ENCODE measurements at regions not wholly inside any gene's neighbourhood (a gene's known extent, or its start where the extent isn't known, plus 50 kb on each side); places are given as distances from the start of the nearest gene placed in this dataset.

DNA sequence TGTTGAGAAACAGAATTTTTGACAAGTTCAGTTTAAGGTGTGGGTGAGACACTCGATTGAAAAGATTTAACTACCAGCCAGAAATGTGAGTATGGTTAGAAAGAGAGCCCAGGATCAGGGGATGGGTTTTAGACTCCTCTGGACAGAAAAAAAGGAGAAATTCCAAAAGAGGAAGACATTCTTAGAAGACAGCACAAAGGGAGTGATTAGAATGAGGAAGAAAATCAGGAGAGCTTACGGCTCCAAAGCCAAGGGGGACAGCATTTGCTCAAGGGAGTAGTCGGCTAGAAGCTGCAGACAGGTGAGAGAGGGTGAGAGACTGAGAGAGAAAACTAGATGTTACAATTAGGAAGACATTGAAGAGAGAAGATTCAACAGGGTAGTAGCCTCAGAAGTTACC, 166.1 kb downstream of the ADAMTS15 start:
- no peak for DNase-seq (ENCODE audit: low spot score)

DNA sequence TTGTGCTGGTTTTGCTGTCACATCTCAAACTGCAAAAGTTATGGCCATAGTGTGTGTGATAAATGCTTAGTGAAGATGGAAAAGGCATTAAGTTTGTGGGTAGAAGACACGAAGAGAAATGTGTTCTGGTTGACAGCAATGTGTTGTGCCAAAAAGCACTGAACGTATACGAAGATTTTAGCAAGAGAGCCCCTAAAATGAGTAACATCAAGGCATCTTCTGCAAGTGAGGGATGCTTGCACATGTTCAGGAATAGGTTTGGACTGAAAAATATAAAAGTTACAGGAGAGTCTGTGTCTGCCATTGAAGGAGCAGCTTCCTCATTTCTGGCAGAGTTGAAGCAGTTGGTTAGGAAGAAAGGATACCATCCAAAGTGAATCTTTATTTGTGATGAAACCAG, 167.1 kb downstream of the ADAMTS15 start:
- no peak for DNase-seq (ENCODE audit: low spot score)

DNA sequence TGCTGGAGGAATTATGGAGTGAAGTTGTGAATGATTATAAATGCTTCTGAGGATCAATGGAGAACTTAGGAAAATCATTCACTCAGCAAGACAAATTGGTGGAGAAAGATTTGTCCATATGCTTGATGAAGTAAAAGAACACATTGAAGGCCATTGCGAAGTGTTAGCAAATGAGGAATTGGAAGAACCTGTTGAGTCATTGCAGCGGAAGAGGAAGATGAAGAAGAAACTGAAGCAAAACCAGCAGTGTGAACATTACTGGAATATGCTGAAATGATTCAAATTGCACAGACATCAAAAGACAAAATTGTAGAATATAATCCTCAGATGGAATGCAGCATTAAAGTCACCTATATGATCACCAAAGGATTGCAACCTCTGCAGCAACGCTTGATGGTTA, 168.1 kb downstream of the ADAMTS15 start:
- DNase-seq (ENCODE audit: low spot score): no peak

DNA sequence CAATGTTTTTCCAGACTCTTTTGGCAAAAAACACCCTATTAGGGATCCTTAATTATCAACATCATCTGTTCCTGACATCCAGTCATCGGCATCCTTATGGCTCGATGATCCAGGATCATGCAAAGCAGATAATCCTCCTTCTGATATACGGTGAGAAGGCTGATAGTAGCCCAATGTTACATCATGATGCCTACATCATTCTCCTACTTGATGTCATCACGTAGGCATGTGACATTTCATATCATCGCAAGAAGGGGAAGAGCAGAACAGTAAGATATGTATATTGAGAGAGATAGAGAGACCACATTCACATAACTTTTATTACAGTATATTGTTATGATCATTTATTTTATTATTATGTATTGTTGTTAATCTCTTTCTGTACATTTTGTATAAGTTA, 168.6 kb downstream of the ADAMTS15 start:
- DNase-seq (ENCODE audit: low spot score): no peak

DNA sequence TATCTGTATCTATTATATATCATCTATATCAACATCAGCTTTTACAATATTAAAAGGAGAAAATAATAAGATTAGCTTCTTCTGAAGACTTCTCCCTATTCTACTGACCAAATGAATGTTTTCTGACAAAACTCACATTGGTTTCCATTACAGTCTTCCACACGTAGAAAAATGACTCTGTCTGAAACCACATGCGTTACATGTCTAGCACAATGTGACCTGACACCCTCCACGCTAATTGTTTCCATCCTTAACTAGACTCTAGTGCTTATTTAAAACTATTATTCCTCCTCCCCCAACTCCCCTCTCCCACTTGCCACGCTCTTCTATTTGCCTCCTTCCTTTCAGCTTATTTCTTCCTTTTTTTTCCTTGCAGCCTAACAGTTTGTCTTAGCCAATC, 172.1 kb downstream of the ADAMTS15 start:
- DNase-seq (ENCODE audit: low spot score): no peak

DNA sequence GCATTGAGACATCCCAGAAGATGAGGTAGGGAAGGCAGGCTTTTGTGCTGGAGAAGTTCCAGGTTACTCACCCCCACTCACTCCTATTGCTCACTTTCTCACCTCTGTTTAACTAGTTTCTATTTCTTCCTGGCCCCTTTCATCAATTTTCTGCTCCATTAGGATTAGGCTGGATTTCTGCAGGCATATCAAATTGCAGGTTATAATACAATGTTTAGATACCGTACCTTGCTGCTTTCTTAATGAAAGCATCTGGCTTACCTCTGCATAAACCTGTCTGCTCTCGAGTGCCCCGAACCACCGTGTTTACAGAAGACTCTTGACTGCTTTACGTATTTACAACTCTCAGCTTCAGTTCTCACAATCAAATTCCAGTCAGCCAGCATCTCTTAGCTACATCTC, 173.7 kb downstream of the ADAMTS15 start:
- no peak for DNase-seq (ENCODE audit: low spot score)

DNA sequence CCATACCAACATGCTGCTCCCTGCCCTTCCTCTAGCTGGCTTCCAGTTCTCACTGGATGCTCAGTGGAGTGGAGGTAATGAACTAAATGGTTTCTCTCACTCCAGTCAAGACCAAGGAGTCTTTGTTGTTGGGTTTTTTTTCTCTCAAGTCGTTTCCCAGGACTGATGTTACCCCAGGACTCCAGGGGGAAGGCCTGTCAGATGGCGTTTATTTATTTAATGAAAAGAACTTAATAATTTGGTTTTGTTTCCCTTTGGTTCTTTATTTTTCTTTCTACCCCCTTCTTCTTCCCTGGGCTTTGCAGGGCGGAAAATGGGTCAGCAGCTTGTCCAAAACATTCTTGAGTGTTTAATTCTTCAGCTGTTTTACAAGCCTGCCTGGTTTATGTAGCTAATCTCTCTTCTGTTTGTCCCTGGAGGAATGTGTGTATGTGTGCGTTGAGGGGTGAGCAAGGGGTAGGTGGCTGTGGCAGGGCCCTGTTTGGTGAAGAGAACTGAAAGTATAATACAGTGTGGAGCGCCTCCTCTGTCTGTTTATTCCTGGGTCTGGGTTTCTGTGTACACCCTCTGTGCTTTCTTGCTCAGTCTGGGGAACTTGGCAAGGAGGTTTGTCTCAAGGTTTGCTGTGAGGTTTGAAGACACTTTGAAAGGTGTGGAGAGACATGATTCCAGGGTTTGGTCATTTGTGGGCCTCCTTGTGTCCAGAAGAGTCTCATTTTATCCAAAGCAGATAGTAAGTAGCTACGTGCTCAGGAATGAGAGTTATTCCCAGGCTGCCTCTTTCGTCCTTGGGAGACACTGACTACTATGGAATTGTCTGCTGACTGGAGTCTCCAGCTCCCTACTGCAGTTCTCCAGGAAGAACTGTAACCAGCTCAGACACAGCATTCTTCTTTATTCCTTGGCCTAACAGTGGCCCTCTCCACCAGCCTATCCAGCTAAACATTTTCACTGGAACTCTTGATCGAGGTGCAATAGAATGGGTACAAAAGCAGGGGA, 175.5 kb downstream of the ADAMTS15 start:
- no peak for DNase-seq (ENCODE audit: low spot score)

DNA sequence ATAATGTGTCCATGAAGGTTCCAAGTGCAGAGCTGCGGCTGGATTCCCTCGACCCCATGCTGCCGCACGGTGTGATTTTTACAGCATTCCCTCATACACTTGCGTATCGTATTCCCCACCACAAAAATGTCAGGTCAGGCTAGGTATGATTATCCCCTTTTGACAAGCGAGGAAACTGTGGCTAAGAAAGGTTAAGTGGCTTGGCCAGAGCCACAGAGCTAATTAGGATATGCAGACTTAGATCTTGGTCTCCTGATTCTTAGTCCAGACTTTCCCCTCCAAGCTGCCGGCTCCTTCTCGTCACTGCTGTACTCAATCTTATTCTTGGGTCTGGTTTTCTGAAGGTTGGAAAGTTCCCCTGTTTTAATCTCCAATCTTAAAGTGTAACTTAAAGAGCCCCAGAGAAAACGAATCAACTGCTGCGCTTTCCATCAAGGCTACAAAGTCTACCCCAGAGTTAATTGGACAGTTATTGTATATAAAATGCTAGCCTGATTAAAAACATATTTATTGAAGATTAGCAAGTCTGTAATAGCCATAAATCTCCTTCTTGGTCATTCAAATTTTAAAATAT, 176.6 kb downstream of the ADAMTS15 start:
- no peak for DNase-seq (ENCODE audit: low spot score)

DNA sequence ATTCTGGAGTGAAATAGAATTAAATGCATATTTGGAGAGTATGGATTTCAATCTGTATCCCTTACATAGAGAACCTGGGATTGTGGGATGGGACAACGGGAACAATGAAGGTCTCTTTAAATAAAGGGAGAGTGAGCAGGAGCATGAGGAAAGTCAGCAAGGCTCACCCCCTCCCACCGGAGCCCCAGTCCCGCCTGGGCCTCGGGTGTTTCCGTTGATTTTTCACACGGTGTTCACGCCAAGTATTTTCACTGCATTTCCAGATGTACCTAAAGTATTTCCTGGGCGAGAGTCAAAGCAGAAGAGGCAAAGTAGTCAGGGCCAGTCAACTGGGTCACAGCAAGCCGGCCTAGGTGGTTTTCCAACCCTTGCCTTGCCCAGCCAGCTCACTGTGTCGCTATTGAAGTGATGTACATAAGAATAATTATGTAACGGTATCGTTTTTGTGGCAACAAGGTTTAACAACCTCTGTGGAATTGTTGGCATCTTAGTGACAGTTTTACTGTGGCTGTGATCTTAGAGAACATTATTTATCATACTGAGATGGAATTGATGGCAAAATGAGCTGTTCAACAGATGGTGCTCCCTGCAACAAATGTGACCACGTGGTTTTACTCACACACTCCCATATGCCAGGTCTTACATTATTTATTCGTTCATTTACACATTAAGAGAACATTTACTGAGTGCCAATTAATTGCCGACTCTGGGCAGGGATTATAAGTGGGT, 177.3 kb downstream of the ADAMTS15 start:
- no peak for DNase-seq (ENCODE audit: low spot score)

DNA sequence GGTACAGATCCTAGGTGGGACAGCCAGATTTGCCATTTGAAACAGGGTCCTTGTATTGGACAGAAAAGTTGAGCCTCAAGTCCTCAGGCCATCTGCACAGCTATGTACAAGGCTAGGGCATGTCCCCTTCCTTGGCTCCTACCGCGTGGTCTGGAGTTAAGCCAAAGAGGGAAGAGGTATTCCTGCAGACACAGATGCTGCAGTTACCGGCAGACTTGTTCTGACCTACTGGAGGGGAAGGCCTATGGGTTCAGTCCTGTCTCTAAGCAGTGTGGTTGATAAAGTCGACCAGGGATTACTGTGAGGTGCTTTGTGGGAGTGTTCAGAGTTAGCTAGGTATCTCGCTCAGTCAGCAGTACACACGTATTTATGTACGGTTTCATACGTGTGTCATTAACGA, 180.6 kb downstream of the ADAMTS15 start:
- DNase-seq (ENCODE audit: low spot score): no peak

DNA sequence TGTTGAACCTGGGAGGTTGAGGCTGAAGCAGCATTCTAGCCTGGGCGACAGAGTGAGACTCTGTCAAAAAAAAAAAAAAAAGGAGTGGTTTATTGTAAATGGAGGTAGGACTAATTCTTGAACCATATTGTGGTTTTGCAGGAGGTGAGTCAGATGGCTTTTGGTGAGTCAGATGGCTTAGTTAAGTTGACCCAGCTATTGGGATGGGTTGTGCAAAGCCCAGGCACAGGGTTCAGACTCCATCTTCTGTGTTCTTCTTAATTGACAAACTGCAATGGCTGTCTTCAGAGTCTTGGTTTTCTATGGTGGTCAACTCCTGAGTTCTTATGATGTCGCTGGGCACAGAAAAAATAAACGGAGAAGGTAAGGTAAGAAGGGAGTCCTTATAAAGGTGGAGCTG, 182.7 kb downstream of the ADAMTS15 start:
- peak; percentile 83 for DNase-seq (ENCODE audit: low spot score)

DNA sequence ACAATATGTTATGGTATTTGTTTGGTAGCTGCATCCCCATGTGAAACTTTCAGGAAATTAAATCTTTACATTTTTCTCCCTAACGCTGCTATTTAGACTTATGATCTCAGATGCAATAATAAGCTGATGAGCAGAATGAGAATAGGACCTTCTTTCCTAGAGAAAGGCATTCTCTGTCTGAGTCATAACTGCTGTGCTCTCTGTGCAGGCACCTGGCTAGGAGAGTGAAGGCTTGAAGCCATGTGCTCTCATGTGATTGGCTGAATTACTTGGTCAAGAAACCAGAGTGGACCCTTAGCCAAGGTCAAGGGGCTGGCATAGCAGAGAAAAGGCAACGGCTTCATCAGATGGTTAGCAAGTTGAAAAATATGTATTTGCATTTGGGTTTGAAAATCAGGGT, 185.0 kb downstream of the ADAMTS15 start:
- no peak for DNase-seq (ENCODE audit: low spot score)

DNA sequence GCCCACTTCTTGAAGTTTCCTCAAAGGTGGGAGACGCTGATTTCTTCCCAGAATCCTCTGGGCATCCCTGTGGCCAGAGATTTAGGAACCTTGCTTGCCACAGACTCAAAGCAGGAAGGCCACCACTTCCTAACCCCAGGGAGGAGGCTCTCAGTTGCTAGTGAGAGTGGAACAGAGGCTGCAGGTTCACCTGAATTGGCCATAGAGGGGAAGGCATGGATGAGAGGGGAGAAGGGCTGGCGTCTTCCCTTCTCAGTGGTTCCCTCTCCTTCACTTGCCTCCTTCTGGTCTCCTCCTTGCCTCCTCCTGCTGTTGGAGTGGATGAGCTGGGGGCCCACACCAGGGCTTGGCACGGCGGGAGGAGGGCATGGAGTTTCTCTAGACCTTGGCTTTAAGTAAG, 185.7 kb downstream of the ADAMTS15 start:
- DNase-seq (ENCODE audit: low spot score): no peak

DNA sequence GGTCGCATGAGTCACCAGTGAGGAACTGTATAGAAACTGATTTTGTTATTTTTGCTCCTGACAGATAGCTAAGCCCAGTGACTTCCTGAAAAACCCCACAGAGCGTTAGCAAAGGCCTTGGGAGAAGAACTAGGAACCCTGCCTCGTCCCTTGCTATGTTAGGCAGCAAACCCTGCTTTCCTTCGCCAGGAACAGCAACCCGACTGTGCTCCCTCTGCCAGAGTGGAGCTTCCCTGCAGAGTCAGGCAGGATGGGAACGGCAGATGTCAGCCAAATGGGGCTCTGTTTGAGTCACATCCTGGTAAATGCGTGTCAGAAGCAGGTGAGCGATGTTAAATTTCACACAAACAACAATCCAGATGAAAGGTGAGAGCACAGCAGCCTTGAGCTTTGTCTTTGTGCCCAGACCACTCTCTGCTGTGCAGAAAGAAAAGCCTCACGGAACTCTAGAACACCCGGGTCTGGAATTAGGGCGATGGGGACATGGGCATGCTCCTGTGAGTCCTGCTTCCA, 186.6 kb downstream of the ADAMTS15 start:
- no peak for DNase-seq (ENCODE audit: low spot score)

DNA sequence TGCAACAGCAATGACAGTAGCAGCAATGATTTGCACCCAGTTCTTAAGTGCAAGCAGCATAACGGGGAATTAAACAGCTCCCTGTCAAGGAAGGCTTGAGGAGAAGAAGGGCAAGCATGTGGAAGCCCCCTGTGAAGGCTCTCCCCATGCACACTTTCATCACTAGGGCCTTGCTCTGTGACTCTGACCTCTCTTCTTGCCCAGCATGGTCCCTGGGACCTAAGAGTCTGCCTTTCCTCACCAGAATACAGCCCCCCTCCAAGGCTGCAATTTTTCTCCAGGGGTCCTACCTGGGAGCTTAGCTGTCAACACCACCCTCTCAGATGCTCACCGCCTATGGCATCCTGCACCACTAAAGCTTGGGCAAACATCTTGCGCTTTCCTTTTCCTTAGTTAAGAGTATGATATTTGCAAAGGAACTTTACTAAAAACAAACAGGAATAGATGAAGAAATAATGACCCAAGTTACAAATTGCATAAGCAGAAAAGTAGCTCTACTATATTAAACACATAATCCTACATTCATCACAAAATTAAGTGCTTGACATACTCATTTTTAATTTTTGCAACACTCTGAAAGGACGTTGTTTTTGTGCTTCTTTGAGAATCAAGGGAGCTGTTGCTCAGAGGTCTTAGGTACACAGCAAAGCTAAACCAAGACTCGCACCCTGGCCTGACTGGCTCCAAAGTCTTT, 187.6 kb downstream of the ADAMTS15 start:
- no peak for DNase-seq (ENCODE audit: low spot score)

DNA sequence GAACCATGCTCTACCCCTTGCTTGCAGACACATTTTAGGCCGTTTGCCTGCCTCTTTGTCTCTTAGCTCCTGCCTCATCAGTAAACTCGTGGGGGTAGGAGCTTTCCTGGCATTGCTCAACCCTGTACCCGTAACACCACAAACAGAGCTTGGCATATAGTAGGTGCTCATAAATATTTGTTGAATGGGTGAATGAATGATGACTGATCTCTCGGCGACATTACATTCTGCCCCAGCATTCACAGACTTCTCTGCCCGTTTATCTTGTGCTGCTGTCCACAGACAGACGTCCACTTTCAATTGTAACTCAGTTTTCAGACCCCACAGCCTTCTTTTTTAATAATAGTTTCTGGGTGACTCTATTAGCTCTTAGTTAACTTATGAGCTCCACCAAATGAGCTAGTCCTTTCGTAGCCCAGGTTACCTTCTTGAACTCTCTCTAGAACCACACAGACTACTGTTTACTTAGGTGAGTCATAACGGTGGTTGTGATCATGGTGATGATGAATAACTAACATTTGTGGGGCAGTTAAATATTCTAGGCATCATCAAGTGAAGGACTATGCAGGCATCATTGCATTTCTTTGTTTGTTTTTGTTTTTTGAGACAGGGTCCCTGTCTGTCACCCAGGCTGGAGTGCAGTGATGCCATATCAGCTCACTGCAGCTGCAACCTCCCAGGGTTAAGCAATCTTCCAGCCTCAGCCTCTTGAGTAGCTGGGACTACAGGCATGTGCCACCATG, 188.4 kb downstream of the ADAMTS15 start:
- peak; percentile 60 for DNase-seq (ENCODE audit: low spot score)

DNA sequence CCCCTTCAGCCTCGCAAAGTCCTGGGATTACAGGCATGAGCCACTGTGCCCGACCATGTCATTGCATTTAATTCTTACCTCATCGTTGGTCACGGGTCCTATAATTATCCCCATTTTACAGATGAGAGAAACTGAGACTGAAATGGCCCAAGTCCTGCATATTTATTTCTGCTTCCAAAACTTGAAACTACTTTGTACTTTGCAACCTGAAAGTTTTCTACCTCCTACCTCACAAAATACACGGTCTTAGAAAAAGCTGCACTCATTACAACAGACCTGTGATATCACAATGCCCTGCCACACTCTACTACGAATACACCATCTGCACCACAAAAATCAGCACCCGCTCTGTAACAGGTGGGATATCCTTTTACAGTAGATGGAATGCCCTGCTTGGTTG, 189.1 kb downstream of the ADAMTS15 start:
- DNase-seq (ENCODE audit: low spot score): no peak

DNA sequence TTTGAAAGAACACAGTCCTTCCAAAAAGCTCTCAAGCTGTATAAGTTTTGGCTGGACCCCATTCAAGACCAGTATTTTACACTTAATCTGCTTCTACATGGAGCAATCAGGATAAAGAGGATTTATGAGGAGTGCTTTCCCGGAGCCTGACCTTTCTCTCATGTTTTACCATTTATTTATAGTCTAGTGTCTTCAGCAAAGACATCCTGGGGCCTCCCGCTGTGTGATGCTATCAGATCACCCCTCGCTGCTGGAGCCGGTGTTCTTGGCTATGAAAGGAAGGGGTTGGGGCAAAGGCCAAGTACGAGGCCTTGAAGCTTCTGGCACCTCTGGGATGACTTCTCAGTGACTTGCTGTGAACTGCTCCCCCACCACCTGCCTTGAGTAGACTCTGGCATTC, 189.6 kb downstream of the ADAMTS15 start:
- DNase-seq (ENCODE audit: low spot score): no peak

DNA sequence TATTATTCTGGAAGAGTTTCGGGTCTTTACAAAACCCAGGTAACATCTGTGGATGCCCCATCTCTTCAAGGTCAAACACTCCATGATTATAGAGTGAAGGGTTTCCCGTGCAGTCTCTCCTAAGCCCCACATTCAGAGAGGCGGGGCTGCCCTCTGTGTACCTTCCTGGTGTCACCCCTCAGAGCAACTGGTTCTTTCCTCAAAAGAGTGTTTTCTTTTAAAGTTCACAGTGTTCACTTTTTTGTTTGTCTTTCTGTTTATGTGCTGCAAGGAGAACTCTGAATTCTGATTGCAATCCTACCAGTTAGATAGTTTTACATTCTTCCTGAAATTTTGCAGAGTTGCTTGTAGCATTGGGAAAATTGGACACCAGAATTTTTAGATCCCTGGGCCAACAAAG, 190.2 kb downstream of the ADAMTS15 start:
- no peak for DNase-seq (ENCODE audit: low spot score)

DNA sequence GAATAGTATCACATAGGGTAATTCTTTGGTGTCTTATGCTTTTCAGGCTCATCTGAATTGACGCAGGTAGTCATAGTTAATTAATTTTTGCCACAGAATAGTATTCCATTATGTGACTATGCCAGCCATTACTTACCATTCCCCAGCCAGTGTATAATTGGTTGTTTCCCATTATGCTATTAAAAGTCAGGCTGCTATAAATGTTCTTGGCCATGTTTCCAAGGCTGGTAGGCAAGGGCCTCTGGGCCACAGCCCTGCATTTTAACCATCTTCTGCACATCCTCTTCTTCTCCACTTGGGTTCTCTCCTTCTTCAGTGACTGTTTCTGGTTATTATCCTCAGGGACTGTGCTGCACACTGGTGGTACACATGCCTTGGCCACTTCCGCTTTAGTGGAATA, 190.9 kb downstream of the ADAMTS15 start:
- DNase-seq (ENCODE audit: low spot score): no peak

DNA sequence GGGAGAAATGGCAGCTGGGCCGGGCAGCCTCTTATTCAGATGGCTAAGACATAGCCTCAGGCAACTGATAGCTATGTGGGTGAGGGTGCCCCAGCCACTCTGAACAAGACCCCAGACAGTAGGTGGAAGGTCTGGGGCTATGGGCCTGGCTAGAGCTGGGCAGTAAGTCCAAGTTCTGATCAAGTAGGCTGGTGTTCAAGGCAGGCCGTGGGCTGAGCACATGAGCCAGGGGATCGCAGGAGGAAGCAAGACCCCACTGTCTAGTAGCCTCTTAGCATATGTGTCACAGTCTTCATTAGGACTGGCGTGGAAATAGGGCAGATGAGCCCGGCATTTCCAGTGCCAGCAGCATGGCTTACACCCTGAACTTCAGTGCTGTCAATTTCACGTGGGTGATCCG, 192.1 kb downstream of the ADAMTS15 start:
- DNase-seq (ENCODE audit: low spot score): no peak

All from RKO (cell line).